ENCODE measurements at regions not wholly inside any gene's neighbourhood (a gene's known extent, or its start where the extent isn't known, plus 50 kb on each side); places are given as distances from the start of the nearest gene placed in this dataset.

DNA sequence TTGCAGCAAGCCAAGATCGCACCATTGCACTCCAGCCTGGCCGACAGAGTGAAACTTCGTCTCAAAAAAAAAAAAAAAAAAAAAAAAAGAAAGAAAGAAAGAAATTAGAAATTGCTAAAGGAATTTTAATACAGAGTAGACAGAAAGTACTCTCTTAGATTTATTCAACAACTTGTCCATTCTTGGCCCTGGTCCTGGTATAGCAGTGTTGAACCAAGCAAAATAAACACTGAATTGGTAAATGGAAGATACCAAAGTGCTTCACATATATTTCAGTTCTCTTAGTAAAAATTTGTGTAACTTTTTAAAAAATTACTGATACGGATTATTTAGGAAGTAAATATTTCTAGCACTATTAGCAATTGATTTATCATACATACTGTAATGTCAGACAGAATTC lies 165.9 kb upstream of the TLL1 start:
- TF ChIP-seq, protein P1, sequence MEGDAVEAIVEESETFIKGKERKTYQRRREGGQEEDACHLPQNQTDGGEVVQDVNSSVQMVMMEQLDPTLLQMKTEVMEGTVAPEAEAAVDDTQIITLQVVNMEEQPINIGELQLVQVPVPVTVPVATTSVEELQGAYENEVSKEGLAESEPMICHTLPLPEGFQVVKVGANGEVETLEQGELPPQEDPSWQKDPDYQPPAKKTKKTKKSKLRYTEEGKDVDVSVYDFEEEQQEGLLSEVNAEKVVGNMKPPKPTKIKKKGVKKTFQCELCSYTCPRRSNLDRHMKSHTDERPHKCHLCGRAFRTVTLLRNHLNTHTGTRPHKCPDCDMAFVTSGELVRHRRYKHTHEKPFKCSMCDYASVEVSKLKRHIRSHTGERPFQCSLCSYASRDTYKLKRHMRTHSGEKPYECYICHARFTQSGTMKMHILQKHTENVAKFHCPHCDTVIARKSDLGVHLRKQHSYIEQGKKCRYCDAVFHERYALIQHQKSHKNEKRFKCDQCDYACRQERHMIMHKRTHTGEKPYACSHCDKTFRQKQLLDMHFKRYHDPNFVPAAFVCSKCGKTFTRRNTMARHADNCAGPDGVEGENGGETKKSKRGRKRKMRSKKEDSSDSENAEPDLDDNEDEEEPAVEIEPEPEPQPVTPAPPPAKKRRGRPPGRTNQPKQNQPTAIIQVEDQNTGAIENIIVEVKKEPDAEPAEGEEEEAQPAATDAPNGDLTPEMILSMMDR (IDR thresholded peaks at IDR 0.05): no peak
- no peak for TF ChIP-seq POLR2AphosphoS5 (IDR thresholded peaks at IDR 0.05)
- no peak for TF ChIP-seq POLR2A (IDR thresholded peaks at IDR 0.05)
- TF ChIP-seq EP300 (IDR thresholded peaks at IDR 0.05; ENCODE audit: low read depth): no peak

Data from transverse colon (tissue), 4 donors.